Upper lobe of left lung (tissue), 4 donors: ENCODE measurements at regions not wholly inside any gene's neighbourhood (a gene's known extent, or its start where the extent isn't known, plus 50 kb on each side); places are given as distances from the start of the nearest gene placed in this dataset.

Experiments
- EP300 ChIP-seq, 4 donors: sonication (generic); formaldehyde crosslinking; IDR thresholded peaks; one replicate each; pipeline ENCODE4 v1.5.1; 2017; ENCODE audit warnings: antibody characterized with exemption in 4 of 4, control low read depth in 2 of 4
- POLR2A ChIP-seq, 4 donors: fragments of 450-650 bp; IDR thresholded peaks; one replicate each; pipeline ENCODE4 v1.5.1; 2016 to 2017; ENCODE audit warnings: antibody characterized with exemption in 4 of 4, mild to moderate bottlenecking in 2 of 4
- POLR2AphosphoS5 ChIP-seq, 2 donors: sonication (generic); formaldehyde crosslinking; IDR thresholded peaks; one replicate each; pipeline ENCODE4 v1.5.1; 2017; ENCODE audit warnings: antibody characterized with exemption in 2 of 2
- TF ChIP-seq, protein P1 (sequence below), 6 experiments: fragments of 450-650 bp in 4 of 6; fragments of 200-600 bp in 2 of 6; sonication (generic) in 2 of 6; IDR thresholded peaks; one replicate each; pipeline ENCODE4 v1.5.1; 2016 to 2019; ENCODE audit warnings: antibody characterized with exemption in 6 of 6

DNA sequence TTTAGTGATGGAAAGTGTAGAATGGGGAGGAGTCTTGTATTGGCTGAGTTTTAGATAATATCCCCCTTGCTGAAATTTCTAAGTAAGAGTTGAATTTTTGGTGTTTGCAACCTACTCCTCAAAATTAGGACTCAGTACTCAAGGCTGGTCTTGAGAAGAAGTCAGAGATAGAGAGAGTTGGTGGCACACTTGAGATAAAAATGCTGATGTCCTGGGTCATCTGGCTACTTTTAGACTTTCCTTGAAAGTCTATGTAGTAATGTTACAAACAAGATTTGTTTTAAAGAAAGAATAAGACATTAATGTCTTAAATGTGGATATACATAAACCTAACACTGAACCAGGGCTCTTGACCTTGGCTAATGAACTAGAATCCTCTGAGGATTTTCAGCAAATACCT, 62.5 kb upstream of the MLIP start:
- TF ChIP-seq, protein P1, sequence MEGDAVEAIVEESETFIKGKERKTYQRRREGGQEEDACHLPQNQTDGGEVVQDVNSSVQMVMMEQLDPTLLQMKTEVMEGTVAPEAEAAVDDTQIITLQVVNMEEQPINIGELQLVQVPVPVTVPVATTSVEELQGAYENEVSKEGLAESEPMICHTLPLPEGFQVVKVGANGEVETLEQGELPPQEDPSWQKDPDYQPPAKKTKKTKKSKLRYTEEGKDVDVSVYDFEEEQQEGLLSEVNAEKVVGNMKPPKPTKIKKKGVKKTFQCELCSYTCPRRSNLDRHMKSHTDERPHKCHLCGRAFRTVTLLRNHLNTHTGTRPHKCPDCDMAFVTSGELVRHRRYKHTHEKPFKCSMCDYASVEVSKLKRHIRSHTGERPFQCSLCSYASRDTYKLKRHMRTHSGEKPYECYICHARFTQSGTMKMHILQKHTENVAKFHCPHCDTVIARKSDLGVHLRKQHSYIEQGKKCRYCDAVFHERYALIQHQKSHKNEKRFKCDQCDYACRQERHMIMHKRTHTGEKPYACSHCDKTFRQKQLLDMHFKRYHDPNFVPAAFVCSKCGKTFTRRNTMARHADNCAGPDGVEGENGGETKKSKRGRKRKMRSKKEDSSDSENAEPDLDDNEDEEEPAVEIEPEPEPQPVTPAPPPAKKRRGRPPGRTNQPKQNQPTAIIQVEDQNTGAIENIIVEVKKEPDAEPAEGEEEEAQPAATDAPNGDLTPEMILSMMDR (IDR thresholded peaks at IDR 0.05): no peak
- TF ChIP-seq EP300 (IDR thresholded peaks at IDR 0.05) (no peak), POLR2AphosphoS5 (IDR thresholded peaks at IDR 0.05) (no peak), POLR2A (IDR thresholded peaks at IDR 0.05) (no peak)
